Lung (tissue), 11 donors: ENCODE measurements at regions not wholly inside any gene's neighbourhood (a gene's known extent, or its start where the extent isn't known, plus 50 kb on each side); places are given as distances from the start of the nearest gene placed in this dataset.

Source experiments
- ATAC-seq: fragments of 200-7000 bp; cut with Tn5 transposase; one replicate; pipeline ENCODE4 v1.9.1; 2020; ENCODE audit warnings: moderate number of reproducible peaks; ENCODE audit not compliant: insufficient read depth, low FRiP score
- DNase-seq, 3 donors: peaks; one replicate each; pipeline ENCODE4 v3.0.0-alpha.2; 2013 to 2017
- H3K27ac ChIP-seq, 2 donors: one replicate each; pipeline ENCODE4 v1.5.1; 2013; ENCODE audit warnings: mild to moderate bottlenecking in 2 of 2, moderate library complexity in 2 of 2, control low read depth in 1 of 2, inconsistent platforms in 1 of 2, low read depth in 1 of 2, low read length in 1 of 2
- H3K27me3 ChIP-seq, 3 donors: one replicate each; pipeline ENCODE4 v1.5.1; 2013; ENCODE audit warnings: low read length in 2 of 3; ENCODE audit not compliant: control insufficient read depth in 3 of 3, insufficient read depth in 3 of 3
- H3K36me3 ChIP-seq, 4 donors: one replicate each; pipeline ENCODE4 v1.5.1; 2013; ENCODE audit warnings: low read length in 4 of 4, mild to moderate bottlenecking in 1 of 4, moderate library complexity in 1 of 4; ENCODE audit not compliant: control insufficient read depth in 4 of 4, insufficient read depth in 4 of 4
- H3K4me1 ChIP-seq, 5 donors: one replicate each; pipeline ENCODE4 v1.5.1; 2013; ENCODE audit warnings: low read length in 5 of 5, mild to moderate bottlenecking in 2 of 5, moderate library complexity in 1 of 5; ENCODE audit not compliant: control insufficient read depth in 5 of 5, insufficient read depth in 5 of 5
- H3K4me3 ChIP-seq: one replicate; pipeline ENCODE4 v1.5.1; 2013; ENCODE audit warnings: mild to moderate bottlenecking, control low read depth, moderate library complexity
- H3K9ac ChIP-seq, 2 donors: one replicate each; pipeline ENCODE4 v1.5.1; 2013; ENCODE audit warnings: low read length in 2 of 2, control low read depth in 1 of 2; ENCODE audit not compliant: insufficient read depth in 1 of 2
- H3K9me3 ChIP-seq, 4 donors: one replicate each; pipeline ENCODE4 v1.5.1; 2013; ENCODE audit warnings: low read length in 3 of 4, mild to moderate bottlenecking in 1 of 4, moderate library complexity in 1 of 4; ENCODE audit not compliant: control insufficient read depth in 4 of 4, insufficient read depth in 3 of 4
- CTCF ChIP-seq: IDR thresholded peaks from 2 replicates; pipeline ENCODE4 v1.5.1; 2012; ENCODE audit warnings: mild to moderate bottlenecking; ENCODE audit errors: control extremely low read depth, extremely low read depth
- WGBS, 2 donors: extraction: QIAGEN DNeasy Blood & Tissue Kit; methylation state at CpG; one replicate each; pipeline ENCODE4 v1.1.7; 2013; 5-methylcytosine and 5-hydroxymethylcytosine counted together
- donor health status: control.
- donor health status: control.
- donor health status: Bipolar disorder and iron deficiency.
- donor health status: healthy.
- donor health status: DM: yes; HTN: yes; CAD: no.

DNA sequence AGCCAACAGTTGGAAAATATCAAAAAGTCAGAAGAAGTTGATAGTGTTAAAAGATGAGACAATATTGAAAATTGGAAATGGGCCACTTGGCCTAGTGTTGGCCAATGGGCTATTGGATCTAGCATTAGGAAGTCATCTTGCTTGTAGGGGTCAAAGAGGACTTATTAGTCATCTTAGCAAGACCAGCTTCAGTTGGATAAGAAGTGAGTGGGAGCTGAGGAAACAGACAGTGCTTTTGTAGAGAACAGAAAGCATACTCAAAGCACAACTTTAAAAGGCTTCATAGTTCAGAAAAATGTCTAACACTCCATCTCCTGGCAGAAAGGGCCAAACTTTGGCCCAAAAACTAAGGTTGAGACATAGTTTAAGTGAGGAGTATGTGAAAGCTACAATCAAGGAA lies 139.9 kb upstream of the PKN2 start:
- Histone ChIP-seq H3K9me3 (peaks cover 0 to 1% (median 0%) of the 10 kb centered on the region in 4 donors), H3K36me3 (no peaks in the 10 kb centered on the region), H3K27me3 (no peaks in the 10 kb centered on the region), H3K4me1 (peaks cover 0 to 10% (median 0%) of the 10 kb centered on the region in 5 donors), H3K27ac (no peak overlapping the region), H3K9ac (no peak overlapping the region), H3K4me3 (no peak overlapping the region)
- ATAC-seq: no peak
- TF ChIP-seq CTCF: no peak
- peak in 2 of 3 donors; percentile 34 to 73 for DNase-seq

DNA sequence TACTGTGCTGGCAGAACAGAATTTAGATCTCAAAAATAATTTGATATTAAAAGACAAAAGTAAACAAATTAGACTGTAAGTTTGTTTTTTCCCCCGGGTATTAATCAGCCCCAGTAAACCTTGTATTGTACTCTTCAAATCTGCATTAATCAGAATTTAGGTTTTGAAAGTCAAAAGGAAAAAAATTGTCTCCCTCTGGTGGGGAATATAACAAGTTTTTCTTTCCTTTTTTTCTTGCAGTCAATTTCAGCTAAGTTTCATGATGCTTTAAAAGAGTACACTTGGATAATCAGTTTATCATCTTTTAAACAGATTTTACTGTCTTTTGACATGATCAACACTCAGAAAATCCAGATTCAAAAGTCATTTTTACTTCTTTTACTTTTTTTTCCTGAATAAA lies 134.5 kb upstream of the PKN2 start:
- Histone ChIP-seq H3K4me3 (no peak overlapping the region), H3K27me3 (no peaks in the 10 kb centered on the region), H3K36me3 (no peaks in the 10 kb centered on the region), H3K9ac (no peak overlapping the region), H3K4me1 (peaks cover 0 to 13% (median 0%) of the 10 kb centered on the region in 5 donors), H3K27ac (no peak overlapping the region), H3K9me3 (no peaks in the 10 kb centered on the region)
- no peak for TF ChIP-seq CTCF
- ATAC-seq (no peak), DNase-seq (peak in 2 of 3 donors; percentile 72 to 77)
- 49 to 68% methylated on average over 1 of the region's 1 CpG for WGBS, 2 donors

GRCh38 chr1:88552226-88552625 lies 131.8 kb upstream of the PKN2 start:
- WGBS, 2 donors: 83 to 85% methylated on average over 2 of the region's 2 CpGs
- ATAC-seq (no peak), DNase-seq (no peak)
- H3K27me3 ChIP-seq: no peaks in the 10 kb centered on the region
- no peak overlapping the region for H3K9ac ChIP-seq
- no peaks in the 10 kb centered on the region for H3K36me3 ChIP-seq
- H3K9me3 ChIP-seq: no peaks in the 10 kb centered on the region
- H3K27ac ChIP-seq: no peak overlapping the region
- H3K4me3 ChIP-seq: no peak overlapping the region
- TF ChIP-seq CTCF: no peak
- peaks cover 0 to 9% (median 0%) of the 10 kb centered on the region in 5 donors for H3K4me1 ChIP-seq

DNA sequence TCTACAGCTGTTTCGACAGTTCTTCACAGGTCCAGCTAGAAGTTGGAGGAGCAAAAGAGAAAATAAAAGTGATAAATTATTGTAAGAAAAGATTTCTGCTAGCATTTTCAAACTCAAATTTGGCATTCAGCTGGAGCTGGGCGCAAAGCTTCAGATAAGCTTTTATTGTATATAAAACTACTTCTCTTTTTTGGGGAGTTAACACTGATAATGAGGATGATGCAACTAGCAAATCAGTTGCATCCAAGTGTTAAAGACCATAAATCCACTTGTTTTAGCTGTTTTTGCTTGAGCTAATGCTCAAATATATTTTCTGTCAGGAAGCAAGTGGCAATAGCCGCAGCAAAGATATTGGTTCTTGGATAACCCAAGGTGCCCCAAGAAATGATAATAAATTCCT lies 127.1 kb upstream of the PKN2 start:
- H3K4me1 ChIP-seq: no peaks in the 10 kb centered on the region
- peak in 2 of 3 donors; percentile 46 to 61 for DNase-seq
- no peak for TF ChIP-seq CTCF
- ATAC-seq: no peak
- no peak overlapping the region for H3K4me3 ChIP-seq
- no peaks in the 10 kb centered on the region for H3K9me3 ChIP-seq
- H3K36me3 ChIP-seq: no peaks in the 10 kb centered on the region
- H3K9ac ChIP-seq: no peak overlapping the region
- H3K27ac ChIP-seq: no peak overlapping the region
- H3K27me3 ChIP-seq: no peaks in the 10 kb centered on the region
- WGBS, 2 donors: 88 to 92% methylated on average over 3 of the region's 3 CpGs
